Activated CD4-positive, alpha-beta T cell treated with anti-CD3 and anti-CD28 coated beads for 36 hours (primary cell): ENCODE measurements at regions not wholly inside any gene's neighbourhood (a gene's known extent, or its start where the extent isn't known, plus 50 kb on each side); places are given as distances from the start of the nearest gene placed in this dataset.

Experiments used
- ATAC-seq: fragments of 200-7000 bp; cut with Tn5 transposase; one replicate; pipeline ENCODE4 v1.10.0; 2021; ENCODE audit warnings: mild to moderate bottlenecking, moderate library complexity
- CTCF ChIA-PET: fragments of 350-600 bp; sonication (Branson Sonifier 250); formaldehyde crosslinking; loops from one replicate; lab custom pipeline; 2021; ENCODE audit warnings: antibody characterized with exemption; lab: Charles Lee
- POLR2A ChIA-PET: fragments of 350-600 bp; sonication (Branson Sonifier 250); formaldehyde crosslinking; loops from one replicate; lab custom pipeline; 2021; ENCODE audit warnings: antibody characterized with exemption, inconsistent platforms; lab: Charles Lee
- DNase-seq: peaks from one replicate; pipeline ENCODE4 v3.0.0-alpha.2; 2020
- H3K27ac Mint-ChIP-seq: one replicate; pipeline ENCODE4 v1.8.0; 2021; ENCODE audit warnings: mixed read lengths
- H3K27me3 Mint-ChIP-seq: one replicate; pipeline ENCODE4 v1.8.0; 2021; ENCODE audit warnings: mixed read lengths
- H3K36me3 Mint-ChIP-seq: one replicate; pipeline ENCODE4 v1.8.0; 2021; ENCODE audit warnings: low read depth, mixed read lengths
- H3K4me1 Mint-ChIP-seq: one replicate; pipeline ENCODE4 v1.8.0; 2021; ENCODE audit warnings: mixed read lengths
- H3K4me3 Mint-ChIP-seq: one replicate; pipeline ENCODE4 v1.8.0; 2021; ENCODE audit warnings: mild to moderate bottlenecking, moderate library complexity, mixed read lengths
- H3K9me3 Mint-ChIP-seq: one replicate; pipeline ENCODE4 v1.8.0; 2021; ENCODE audit warnings: low read depth, mixed read lengths
- intact Hi-C, 2 experiments: fragments of 100-400 bp; cut with DNase I in 1 of 2; cut with micrococcal nuclease in 1 of 2; formaldehyde crosslinking; loops; one replicate each; pipeline versions ENCODE4 v1.14.2 to v1.15.1; 2022 to 2024; cut with DNase I, micrococcal nuclease

DNA sequence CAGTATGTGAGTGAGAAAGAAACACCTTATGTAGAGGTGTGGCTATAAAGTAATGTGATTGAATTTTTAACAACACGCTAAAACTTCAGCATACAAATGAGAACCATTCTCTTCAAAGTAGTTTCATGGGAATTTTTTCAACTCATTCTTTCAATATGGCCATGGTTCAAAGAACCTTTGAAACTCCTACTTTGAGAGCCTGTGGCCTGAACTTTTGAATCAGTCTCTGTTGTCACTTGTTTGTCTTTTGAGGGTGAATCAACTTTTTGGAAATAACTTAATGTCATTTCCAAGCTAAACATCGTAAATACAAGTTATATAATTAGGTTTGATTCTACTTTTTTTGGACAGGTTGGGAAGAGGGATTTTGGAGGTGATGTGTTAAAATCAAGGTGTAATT, 49.9 kb upstream of the CASK start:
- H3K4me3 Mint-ChIP-seq = no peak overlapping the region
- intact Hi-C loops = no loop called here
- H3K4me1 Mint-ChIP-seq = no peaks in the 10 kb centered on the region
- CTCF ChIA-PET = no interaction called here
- H3K27me3 Mint-ChIP-seq = no peaks in the 10 kb centered on the region
- POLR2A ChIA-PET = no interaction called here
- no peaks in the 10 kb centered on the region for H3K36me3 Mint-ChIP-seq
- H3K9me3 Mint-ChIP-seq = no peaks in the 10 kb centered on the region
- DNase-seq = no peak
- no peak for ATAC-seq
- H3K27ac Mint-ChIP-seq = no peak overlapping the region
